ENCODE measurements at regions not wholly inside any gene's neighbourhood (a gene's known extent, or its start where the extent isn't known, plus 50 kb on each side); places are given as distances from the start of the nearest gene placed in this dataset.

DNA sequence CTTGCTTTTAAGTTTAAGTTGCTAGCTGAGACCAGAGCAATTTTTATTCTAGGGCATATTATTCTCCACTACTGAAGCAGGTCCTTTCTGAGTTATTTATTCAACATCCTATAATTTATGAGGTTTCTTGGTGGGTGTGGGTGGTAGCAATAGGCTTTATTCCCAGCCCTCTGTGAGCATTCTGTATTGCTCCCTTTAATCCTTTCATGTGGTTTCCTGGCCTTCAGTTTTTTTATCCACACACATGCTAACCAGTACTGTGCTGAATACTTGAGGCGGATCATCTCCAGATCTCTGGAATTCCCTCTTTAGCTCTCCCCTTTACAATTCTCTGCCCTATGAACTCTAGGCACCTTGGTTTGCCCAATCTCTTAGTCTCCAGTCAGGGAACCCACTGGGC, 91.8 kb upstream of the GLRA1 start:
- Histone ChIP-seq H3K36me3 (no peaks in the 10 kb centered on the region), H3K27ac (no peak overlapping the region), H3K27me3 (no peaks in the 10 kb centered on the region), H3K4me1 (no peaks in the 10 kb centered on the region), H3K9me3 (peaks cover 0 to under 1% (median 0%) of the 10 kb centered on the region in 3 donors), H3K4me3 (no peak overlapping the region)
- 64% methylated on average over 1 of the region's 1 CpG; no CpG with 5 or more reads in 1 of the 2 donors for WGBS, 2 donors (ENCODE audit: low coverage in 1 of 2)
- no peak for ATAC-seq
- TF ChIP-seq EP300 (IDR thresholded peaks at IDR 0.05) (no peak), POLR2A (IDR thresholded peaks at IDR 0.05) (no peak), POLR2AphosphoS5 (IDR thresholded peaks at IDR 0.05) (no peak)
- TF ChIP-seq, protein P1, sequence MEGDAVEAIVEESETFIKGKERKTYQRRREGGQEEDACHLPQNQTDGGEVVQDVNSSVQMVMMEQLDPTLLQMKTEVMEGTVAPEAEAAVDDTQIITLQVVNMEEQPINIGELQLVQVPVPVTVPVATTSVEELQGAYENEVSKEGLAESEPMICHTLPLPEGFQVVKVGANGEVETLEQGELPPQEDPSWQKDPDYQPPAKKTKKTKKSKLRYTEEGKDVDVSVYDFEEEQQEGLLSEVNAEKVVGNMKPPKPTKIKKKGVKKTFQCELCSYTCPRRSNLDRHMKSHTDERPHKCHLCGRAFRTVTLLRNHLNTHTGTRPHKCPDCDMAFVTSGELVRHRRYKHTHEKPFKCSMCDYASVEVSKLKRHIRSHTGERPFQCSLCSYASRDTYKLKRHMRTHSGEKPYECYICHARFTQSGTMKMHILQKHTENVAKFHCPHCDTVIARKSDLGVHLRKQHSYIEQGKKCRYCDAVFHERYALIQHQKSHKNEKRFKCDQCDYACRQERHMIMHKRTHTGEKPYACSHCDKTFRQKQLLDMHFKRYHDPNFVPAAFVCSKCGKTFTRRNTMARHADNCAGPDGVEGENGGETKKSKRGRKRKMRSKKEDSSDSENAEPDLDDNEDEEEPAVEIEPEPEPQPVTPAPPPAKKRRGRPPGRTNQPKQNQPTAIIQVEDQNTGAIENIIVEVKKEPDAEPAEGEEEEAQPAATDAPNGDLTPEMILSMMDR (IDR thresholded peaks at IDR 0.05): no peak

DNA sequence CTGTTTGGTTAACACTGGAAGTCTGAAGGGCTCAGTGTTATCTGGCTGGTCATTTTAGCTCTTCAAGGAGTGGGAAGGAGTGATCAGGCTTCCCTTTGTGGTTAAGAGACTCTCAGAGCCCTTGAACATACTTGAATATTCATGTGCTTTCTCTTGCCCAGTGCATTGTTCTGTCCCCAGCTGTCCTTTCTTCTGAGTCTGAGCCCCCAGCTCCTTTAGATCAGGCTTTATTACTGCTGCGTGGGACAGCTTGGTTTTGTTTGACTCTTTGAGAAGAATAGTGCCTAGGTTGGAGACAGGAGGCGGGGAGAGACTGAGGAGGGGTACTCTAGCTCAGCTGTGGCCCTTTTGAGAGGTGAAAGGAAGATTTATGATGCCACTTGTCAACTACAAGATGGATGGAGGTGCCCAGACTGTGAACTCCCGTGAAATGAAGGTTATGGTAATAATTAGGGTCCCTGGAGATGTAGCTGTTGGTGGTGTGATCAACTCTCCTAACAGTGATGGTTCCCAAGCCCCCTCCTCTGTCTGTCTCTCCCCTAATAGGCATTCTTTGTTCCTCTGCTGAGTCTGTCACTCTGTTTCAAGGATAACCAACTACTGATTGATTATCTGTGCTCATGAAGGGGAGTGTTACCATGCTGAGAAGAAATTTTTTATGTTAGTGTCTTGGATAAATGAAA, 83.1 kb upstream of the GLRA1 start:
- 6% methylated on average over 2 of the region's 3 CpGs; no CpG with 5 or more reads in 1 of the 2 donors for WGBS, 2 donors (ENCODE audit: low coverage in 1 of 2)
- no peaks in the 10 kb centered on the region for H3K27me3 ChIP-seq

DNA sequence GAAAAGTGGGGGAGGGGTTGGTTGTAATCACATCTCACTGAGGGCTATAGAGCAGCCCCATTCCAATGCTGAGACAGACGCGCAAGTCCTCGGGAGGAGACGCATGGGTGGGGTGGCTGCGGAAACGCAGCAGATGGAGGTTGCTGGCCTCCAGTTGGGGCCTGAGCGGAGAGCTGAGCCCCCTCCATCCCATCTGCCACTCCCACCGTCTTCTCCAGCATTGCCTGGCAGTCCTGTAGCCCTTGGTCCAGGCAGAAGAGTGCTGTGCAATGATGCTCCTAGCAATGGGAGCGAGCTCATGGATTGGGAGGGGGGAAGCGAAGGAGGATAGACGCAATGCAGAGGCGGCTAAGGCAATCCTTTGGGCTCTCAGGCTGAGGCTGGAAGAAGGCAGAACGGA, 79.4 kb upstream of the GLRA1 start:
- ATAC-seq: no peak
- no peaks in the 10 kb centered on the region for H3K4me1 ChIP-seq
- H3K36me3 ChIP-seq: no peaks in the 10 kb centered on the region
- H3K9me3 ChIP-seq: peaks cover 0 to 21% (median 0%) of the 10 kb centered on the region in 3 donors
- no peak overlapping the region for H3K4me3 ChIP-seq
- no peak overlapping the region for H3K27ac ChIP-seq
- 100% methylated on average over 1 of the region's 13 CpGs; no CpG with 5 or more reads in 1 of the 2 donors for WGBS, 2 donors (ENCODE audit: low coverage in 1 of 2)
- H3K27me3 ChIP-seq: no peaks in the 10 kb centered on the region
- TF ChIP-seq, protein P1 (IDR thresholded peaks at IDR 0.05): no peak
- TF ChIP-seq POLR2A (IDR thresholded peaks at IDR 0.05): no peak
- no peak for TF ChIP-seq EP300 (IDR thresholded peaks at IDR 0.05)
- TF ChIP-seq POLR2AphosphoS5 (IDR thresholded peaks at IDR 0.05): no peak

More for the DNA sequence above, 83.1 kb upstream of the GLRA1 start:
- H3K9me3 ChIP-seq: no peaks in the 10 kb centered on the region
- no peaks in the 10 kb centered on the region for H3K36me3 ChIP-seq
- TF ChIP-seq, protein P1 (IDR thresholded peaks at IDR 0.05): no peak
- TF ChIP-seq POLR2AphosphoS5 (IDR thresholded peaks at IDR 0.05) (no peak), POLR2A (IDR thresholded peaks at IDR 0.05) (no peak), EP300 (IDR thresholded peaks at IDR 0.05) (no peak)
- no peak for ATAC-seq
- H3K27ac ChIP-seq: no peak overlapping the region
- H3K4me3 ChIP-seq: no peak overlapping the region
- no peaks in the 10 kb centered on the region for H3K4me1 ChIP-seq

All from gastroesophageal sphincter (tissue), 4 donors.